Endothelial cell of umbilical vein (primary cell): ENCODE measurements at regions not wholly inside any gene's neighbourhood (a gene's known extent, or its start where the extent isn't known, plus 50 kb on each side); places are given as distances from the start of the nearest gene placed in this dataset.

Experiments used
- BruUV-seq: library from RNA; stranded (reverse); fragments of 400-500 nt; replicated peaks from 2 replicates; lab custom pipeline; 2021; lab: Mats Ljungman, UMichigan
- CTCF ChIA-PET: fragments of 300-600, 350-600 bp; sonication (Branson Sonifier 250); formaldehyde crosslinking; loops from one replicate; lab custom pipeline; 2021; ENCODE audit warnings: antibody characterized with exemption, inconsistent platforms; lab: Charles Lee
- POLR2A ChIA-PET: fragments of 300-600, 350-600 bp; sonication (Branson Sonifier 250); formaldehyde crosslinking; loops from one replicate; lab custom pipeline; 2021; ENCODE audit warnings: antibody characterized with exemption, inconsistent platforms; lab: Charles Lee
- DNase-seq: peaks from one replicate; pipeline ENCODE4 v3.0.0-alpha.2; 2011; ENCODE audit warnings: low read depth, low spot score
- FAIRE-seq: peaks from 2 replicates; lab custom pipeline; 2011; peaks lifted over from hg19 to GRCh38; lab: Jason Lieb, UNC
- H2AFZ ChIP-seq: 2 replicates; pipeline ENCODE4 v1.6.0; 2012; ENCODE audit warnings: low read depth, low read length, control low read depth, inconsistent platforms
- H3K27ac ChIP-seq: 2 replicates; pipeline ENCODE4 v1.5.1; 2011; ENCODE audit warnings: low read depth, mild to moderate bottlenecking, control low read depth, low read length, moderate library complexity; ENCODE audit not compliant: insufficient read depth
- H3K27me3 ChIP-seq, 2 experiments: 2 replicates each; pipeline versions ENCODE4 v1.6.0 to v1.6.1; 2011; ENCODE audit warnings: low read length in 2 of 2, mixed read lengths in 1 of 2; ENCODE audit not compliant: control insufficient read depth in 2 of 2, insufficient read depth in 2 of 2
- H3K36me3 ChIP-seq, 2 experiments: 2 replicates in 1 of 2; 3 replicates in 1 of 2; pipeline ENCODE4 v1.5.1; 2011; ENCODE audit warnings: low read length in 2 of 2, mild to moderate bottlenecking in 1 of 2, moderate library complexity in 1 of 2; ENCODE audit not compliant: control insufficient read depth in 2 of 2, insufficient read depth in 2 of 2; ENCODE audit errors: extremely low read depth in 1 of 2
- H3K4me1 ChIP-seq: 3 replicates; pipeline ENCODE4 v1.5.1; 2011; ENCODE audit warnings: mild to moderate bottlenecking, low read length; ENCODE audit not compliant: control insufficient read depth, insufficient read depth; ENCODE audit errors: extremely low read depth
- H3K4me2 ChIP-seq: 2 replicates; pipeline ENCODE4 v1.6.1; 2011; ENCODE audit warnings: low read length, control low read depth, mixed read lengths; ENCODE audit not compliant: insufficient read depth
- H3K4me3 ChIP-seq, 3 experiments: fragments of 200-600 bp in 1 of 3; sonication (generic), shearing (Covaris generic) in 1 of 3; replicated peaks in 1 of 3; 2 replicates each; pipeline ENCODE4 v1.5.1; 2011 to 2016; ENCODE audit warnings: control low read depth in 3 of 3, low read length in 3 of 3, mild to moderate bottlenecking in 2 of 3, inconsistent platforms in 1 of 3, low read depth in 1 of 3, moderate library complexity in 1 of 3; ENCODE audit not compliant: insufficient read depth in 1 of 3
- H3K79me2 ChIP-seq: 2 replicates; pipeline ENCODE4 v1.6.0; 2012; ENCODE audit warnings: low read length, inconsistent platforms; ENCODE audit not compliant: control insufficient read depth, insufficient read depth
- H3K9ac ChIP-seq: replicated peaks from 2 replicates; pipeline ENCODE3; 2011; ENCODE audit warnings: low read length, control low read depth; ENCODE audit not compliant: insufficient read depth; ENCODE audit errors: extremely low read depth
- H3K9me1 ChIP-seq: replicated peaks from 3 replicates; pipeline ENCODE4 v1.6.0; 2011; ENCODE audit warnings: mild to moderate bottlenecking, low read length; ENCODE audit not compliant: control insufficient read depth, insufficient read depth; ENCODE audit errors: extremely low read depth
- H3K9me3 ChIP-seq: replicated peaks from 2 replicates; pipeline ENCODE4 v1.5.1; 2012; ENCODE audit warnings: low read length, inconsistent platforms; ENCODE audit not compliant: control insufficient read depth, insufficient read depth
- H4K20me1 ChIP-seq: replicated peaks from 2 replicates; pipeline ENCODE3; 2011; ENCODE audit warnings: mild to moderate bottlenecking, low read length; ENCODE audit not compliant: control insufficient read depth, insufficient read depth; ENCODE audit errors: extremely low read depth
- FOS ChIP-seq: IDR thresholded peaks from 2 replicates; pipeline ENCODE4 v1.6.1; 2011; ENCODE audit warnings: mild to moderate bottlenecking, low read length, moderate library complexity, borderline replicate concordance; ENCODE audit not compliant: insufficient read depth
- JUN ChIP-seq: IDR thresholded peaks from 2 replicates; pipeline ENCODE4 v1.6.1; 2011; ENCODE audit warnings: borderline replicate concordance, low read depth; ENCODE audit not compliant: insufficient read length, insufficient read depth
- MYC ChIP-seq: IDR thresholded peaks from one replicate; pipeline ENCODE4 v1.6.1; 2011; ENCODE audit warnings: mild to moderate bottlenecking, low read depth, low read length
- POLR2A ChIP-seq: IDR thresholded peaks from 2 replicates; pipeline ENCODE4 v1.6.1; 2012; ENCODE audit warnings: low read depth, mild to moderate bottlenecking, control low read depth, low read length
- POLR2AphosphoS5 ChIP-seq: IDR thresholded peaks from 2 replicates; pipeline ENCODE4 v1.6.1; 2012; ENCODE audit warnings: low read depth, mild to moderate bottlenecking, control low read depth, low read length, moderate library complexity; ENCODE audit not compliant: insufficient read depth
- dilution Hi-C: fragments of 300-500 bp; cut with MboI; formaldehyde crosslinking; loops from one replicate; pipeline ENCODE4 v1.15.0; 2019; ENCODE audit warnings: low sequenced_read_pairs; ENCODE audit not compliant: extremely low pct_ligation_motif_present
- intact Hi-C: fragments of 100-400 bp; cut with micrococcal nuclease; formaldehyde crosslinking; loops from one replicate; pipeline ENCODE4 v1.10.0; 2022
- TF ChIP-seq, protein P1 (sequence below): IDR thresholded peaks from 2 replicates; pipeline ENCODE4 v1.6.1; 2011; ENCODE audit not compliant: insufficient read depth, insufficient read length
- TF ChIP-seq, protein P2 (sequence below), 2 donors: IDR thresholded peaks; 1 replicate in 1 of 2; 2 replicates in 1 of 2; pipeline ENCODE4 v1.5.1; 2011; ENCODE audit warnings: low read length in 2 of 2, mild to moderate bottlenecking in 2 of 2, moderate library complexity in 2 of 2, control low read depth in 1 of 2, inconsistent platforms in 1 of 2, low read depth in 1 of 2; ENCODE audit not compliant: insufficient read depth in 1 of 2; ENCODE audit errors: extremely low read depth in 1 of 2

DNA sequence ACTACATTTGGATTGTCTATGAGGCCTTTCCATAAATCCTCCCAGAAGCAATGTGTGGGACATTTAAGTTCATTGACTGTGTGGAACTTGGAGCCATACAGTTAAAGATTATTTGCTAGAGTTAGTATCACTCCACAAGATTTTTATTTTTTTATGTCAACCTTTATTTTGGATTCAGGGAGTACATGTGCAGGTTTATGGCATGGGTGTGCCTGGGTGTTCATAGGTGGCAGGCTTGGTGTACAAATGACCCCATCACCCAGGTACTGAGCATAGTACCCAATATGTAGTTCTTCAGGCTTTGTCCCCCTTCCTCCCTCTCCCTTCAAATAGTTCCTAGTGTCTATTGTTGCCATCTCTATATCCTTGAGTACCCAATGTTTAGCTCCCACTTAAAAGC lies 199.8 kb upstream of the ZFP42 start:
- Histone ChIP-seq H3K27ac (no peak overlapping the region), H3K9ac (no peak overlapping the region), H3K9me3 (no peaks in the 10 kb centered on the region), H4K20me1 (no peaks in the 10 kb centered on the region), H3K27me3 (no peaks in the 10 kb centered on the region), H3K4me3 (no peak overlapping the region), H3K79me2 (no peaks in the 10 kb centered on the region), H3K4me1 (no peaks in the 10 kb centered on the region), H3K4me2 (no peak overlapping the region), H2AFZ (no peak overlapping the region), H3K36me3 (no peaks in the 10 kb centered on the region), H3K9me1 (no peaks in the 10 kb centered on the region)
- DNase-seq (no peak), FAIRE-seq (no peak)
- CTCF ChIA-PET: no interaction called here
- POLR2A ChIA-PET: no interaction called here
- intact Hi-C loops (no loop called here), dilution Hi-C loops (no loop called here)
- no TSS peak for BruUV-seq
- no peak for TF ChIP-seq FOS
- TF ChIP-seq, protein P1, sequence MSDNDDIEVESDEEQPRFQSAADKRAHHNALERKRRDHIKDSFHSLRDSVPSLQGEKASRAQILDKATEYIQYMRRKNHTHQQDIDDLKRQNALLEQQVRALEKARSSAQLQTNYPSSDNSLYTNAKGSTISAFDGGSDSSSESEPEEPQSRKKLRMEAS: no peak
- TF ChIP-seq POLR2A: no peak
- TF ChIP-seq MYC: no peak
- TF ChIP-seq POLR2AphosphoS5: no peak
- TF ChIP-seq JUN: no peak

DNA sequence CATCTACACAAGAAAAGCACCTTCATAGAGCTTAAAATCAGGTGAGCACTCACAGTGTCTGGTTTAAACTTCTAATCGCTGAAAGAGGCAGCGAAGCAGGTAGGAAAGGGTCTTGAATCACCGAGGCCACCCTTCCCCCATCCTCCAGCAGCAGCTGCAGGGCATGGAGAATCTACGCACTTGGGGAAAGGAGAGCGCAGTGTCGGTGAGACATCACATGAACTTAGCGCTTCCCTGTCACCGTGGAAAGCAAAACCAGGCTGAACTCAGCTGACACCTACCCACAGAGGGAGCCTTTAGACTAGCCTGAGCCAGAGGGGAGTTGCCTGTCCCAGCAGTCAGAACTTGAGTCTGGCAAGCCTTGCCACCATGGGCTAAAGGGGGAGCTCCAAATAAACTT lies 197.2 kb upstream of the ZFP42 start:
- TF ChIP-seq POLR2AphosphoS5 (no peak), JUN (no peak), POLR2A (no peak)
- TF ChIP-seq, protein P2, sequence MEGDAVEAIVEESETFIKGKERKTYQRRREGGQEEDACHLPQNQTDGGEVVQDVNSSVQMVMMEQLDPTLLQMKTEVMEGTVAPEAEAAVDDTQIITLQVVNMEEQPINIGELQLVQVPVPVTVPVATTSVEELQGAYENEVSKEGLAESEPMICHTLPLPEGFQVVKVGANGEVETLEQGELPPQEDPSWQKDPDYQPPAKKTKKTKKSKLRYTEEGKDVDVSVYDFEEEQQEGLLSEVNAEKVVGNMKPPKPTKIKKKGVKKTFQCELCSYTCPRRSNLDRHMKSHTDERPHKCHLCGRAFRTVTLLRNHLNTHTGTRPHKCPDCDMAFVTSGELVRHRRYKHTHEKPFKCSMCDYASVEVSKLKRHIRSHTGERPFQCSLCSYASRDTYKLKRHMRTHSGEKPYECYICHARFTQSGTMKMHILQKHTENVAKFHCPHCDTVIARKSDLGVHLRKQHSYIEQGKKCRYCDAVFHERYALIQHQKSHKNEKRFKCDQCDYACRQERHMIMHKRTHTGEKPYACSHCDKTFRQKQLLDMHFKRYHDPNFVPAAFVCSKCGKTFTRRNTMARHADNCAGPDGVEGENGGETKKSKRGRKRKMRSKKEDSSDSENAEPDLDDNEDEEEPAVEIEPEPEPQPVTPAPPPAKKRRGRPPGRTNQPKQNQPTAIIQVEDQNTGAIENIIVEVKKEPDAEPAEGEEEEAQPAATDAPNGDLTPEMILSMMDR (IDR thresholded peaks at IDR 0.05; ENCODE audit: extremely low read depth in 1 of 2, insufficient read depth in 1 of 2, low read depth in 1 of 2, low read length in 2 of 2): no peak
- intact Hi-C loops: no loop called here
- POLR2A ChIA-PET: no interaction called here
- no peaks in the 10 kb centered on the region for H3K79me2 ChIP-seq
- BruUV-seq: no TSS peak
- dilution Hi-C loops: no loop called here
- no peak overlapping the region for H3K9ac ChIP-seq
- CTCF ChIA-PET: no interaction called here
- no peaks in the 10 kb centered on the region for H3K27me3 ChIP-seq
- no peaks in the 10 kb centered on the region for H3K9me1 ChIP-seq
- no peak overlapping the region for H3K27ac ChIP-seq
- H3K4me1 ChIP-seq: no peaks in the 10 kb centered on the region
- no peaks in the 10 kb centered on the region for H4K20me1 ChIP-seq
- no peak overlapping the region for H3K4me2 ChIP-seq
- no peak for FAIRE-seq
- no peaks in the 10 kb centered on the region for H3K9me3 ChIP-seq
- no peak overlapping the region for H2AFZ ChIP-seq
- DNase-seq: no peak
- no peaks in the 10 kb centered on the region for H3K36me3 ChIP-seq
- no peak overlapping the region for H3K4me3 ChIP-seq
